GM23338 (cell line): ENCODE measurements at regions not wholly inside any gene's neighbourhood (a gene's known extent, or its start where the extent isn't known, plus 50 kb on each side); places are given as distances from the start of the nearest gene placed in this dataset.

Experiments
- ATAC-seq: fragments of 200-7000 bp; cut with Tn5 transposase; 3 replicates; pipeline ENCODE4 v1.9.1; 2020
- DNase-seq: peaks from one replicate; pipeline ENCODE4 v3.0.0-alpha.2; 2015; ENCODE audit warnings: low spot score
- H2AFZ ChIP-seq: fragments of 200-600 bp; sonication (generic); 2 replicates; pipeline ENCODE4 v1.8.0; 2016; ENCODE audit warnings: antibody characterized with exemption, mild to moderate bottlenecking, moderate library complexity
- H3F3A ChIP-seq: fragments of 200-600 bp; sonication (generic); replicated peaks from 2 replicates; pipeline ENCODE4 v1.8.0; 2017; ENCODE audit warnings: antibody characterized with exemption, mixed run types, low read depth
- H3K27ac ChIP-seq: fragments of 200-600 bp; sonication (generic); 2 replicates; pipeline ENCODE4 v1.6.1; 2016; ENCODE audit warnings: low read depth
- H3K27me3 ChIP-seq: fragments of 200-600 bp; sonication (generic); 2 replicates; pipeline ENCODE4 v1.8.0; 2016; ENCODE audit warnings: mild to moderate bottlenecking, mixed run types, moderate library complexity; ENCODE audit not compliant: insufficient read depth
- H3K36me3 ChIP-seq: fragments of 200-600 bp; sonication (generic); 2 replicates; pipeline ENCODE4 v1.8.0; 2016; ENCODE audit warnings: mild to moderate bottlenecking; ENCODE audit not compliant: insufficient read depth
- H3K4me1 ChIP-seq: fragments of 200-600 bp; sonication (generic); 2 replicates; pipeline ENCODE4 v1.8.0; 2016; ENCODE audit warnings: mild to moderate bottlenecking, moderate library complexity; ENCODE audit not compliant: insufficient read depth
- H3K4me2 ChIP-seq: fragments of 200-600 bp; sonication (generic); 2 replicates; pipeline ENCODE4 v1.7.1; 2017; ENCODE audit warnings: mixed run types
- H3K4me3 ChIP-seq: fragments of 200-600 bp; sonication (generic); 2 replicates; pipeline ENCODE4 v1.6.1; 2016; ENCODE audit warnings: mixed run types
- H3K79me2 ChIP-seq: fragments of 200-600 bp; sonication (generic); replicated peaks from 2 replicates; pipeline ENCODE4 v1.8.0; 2017; ENCODE audit warnings: mild to moderate bottlenecking; ENCODE audit not compliant: insufficient read depth
- H3K9me2 ChIP-seq: fragments of 200-600 bp; sonication (generic); 2 replicates; pipeline ENCODE4 v1.8.0; 2017; ENCODE audit not compliant: insufficient read depth
- H4K20me1 ChIP-seq: fragments of 200-600 bp; sonication (generic); replicated peaks from 2 replicates; pipeline ENCODE4 v1.8.0; 2017; ENCODE audit warnings: mild to moderate bottlenecking; ENCODE audit not compliant: insufficient read depth
- H3K27ac Mint-ChIP-seq: 2 replicates; pipeline ENCODE4 v1.8.0; 2020; ENCODE audit warnings: inconsistent platforms, mild to moderate bottlenecking, moderate library complexity, mixed read lengths
- H3K27me3 Mint-ChIP-seq: 3 replicates; pipeline ENCODE4 v1.8.0; 2022; ENCODE audit warnings: low read depth, mild to moderate bottlenecking, moderate library complexity, mixed read lengths, inconsistent platforms; ENCODE audit not compliant: insufficient read depth, poor library complexity
- H3K36me3 Mint-ChIP-seq: 3 replicates; pipeline ENCODE4 v1.8.0; 2021; ENCODE audit warnings: low read depth, mild to moderate bottlenecking, inconsistent platforms, moderate library complexity, mixed read lengths
- H3K4me1 Mint-ChIP-seq: 3 replicates; pipeline ENCODE4 v1.8.0; 2020; ENCODE audit warnings: mild to moderate bottlenecking, inconsistent platforms, mixed read lengths
- H3K4me3 Mint-ChIP-seq: 3 replicates; pipeline ENCODE4 v1.8.0; 2021; ENCODE audit warnings: moderate library complexity, mild to moderate bottlenecking, inconsistent platforms, mixed read lengths
- H3K9me3 Mint-ChIP-seq: 3 replicates; pipeline ENCODE4 v1.8.0; 2020; ENCODE audit warnings: moderate library complexity, mild to moderate bottlenecking, inconsistent platforms, mixed read lengths
- CREB1 ChIP-seq: fragments of 250-450 bp; sonication (Bioruptor Pico); IDR thresholded peaks from 2 replicates; pipeline ENCODE4 v1.5.0; 2020; ENCODE audit warnings: low read depth, mild to moderate bottlenecking, moderate library complexity
- ETS1 ChIP-seq: IDR thresholded peaks from 2 replicates; pipeline ENCODE4 v1.6.1; 2016; ENCODE audit warnings: antibody characterized with exemption
- EZH2 ChIP-seq: fragments of 200-600 bp; sonication (generic); IDR thresholded peaks from one replicate; pipeline ENCODE4 v1.8.0; 2017; ENCODE audit warnings: antibody characterized with exemption, mild to moderate bottlenecking, low read depth; ENCODE audit not compliant: unreplicated experiment
- EZH2phosphoT487 ChIP-seq: fragments of 200-600 bp; sonication (generic); IDR thresholded peaks from one replicate; pipeline ENCODE4 v1.8.1; 2018; ENCODE audit warnings: antibody characterized with exemption; ENCODE audit not compliant: unreplicated experiment
- JUNB ChIP-seq: IDR thresholded peaks from one replicate; pipeline ENCODE4 v1.6.1; 2016; ENCODE audit warnings: antibody characterized with exemption; ENCODE audit not compliant: unreplicated experiment
- NANOG ChIP-seq: IDR thresholded peaks from 2 replicates; pipeline ENCODE4 v1.6.1; 2016; ENCODE audit warnings: antibody characterized with exemption, borderline replicate concordance
- POLR2AphosphoS5 ChIP-seq: IDR thresholded peaks from 2 replicates; pipeline ENCODE4 v1.6.1; 2016; ENCODE audit warnings: antibody characterized with exemption, low read depth
- REST ChIP-seq: IDR thresholded peaks from one replicate; pipeline ENCODE4 v1.6.1; 2018; ENCODE audit warnings: antibody characterized with exemption; ENCODE audit not compliant: unreplicated experiment
- STAT1 ChIP-seq: IDR thresholded peaks from one replicate; pipeline ENCODE4 v1.6.1; 2016; ENCODE audit warnings: antibody characterized with exemption; ENCODE audit not compliant: unreplicated experiment
- ZNF114 ChIP-seq: fragments of 250-450 bp; sonication (Bioruptor Pico); IDR thresholded peaks from 2 replicates; pipeline ENCODE4 v1.5.0; 2020; ENCODE audit warnings: mild to moderate bottlenecking, moderate library complexity
- ZNF331 ChIP-seq: fragments of 250-450 bp; sonication (Bioruptor Pico); IDR thresholded peaks from 2 replicates; pipeline ENCODE4 v1.5.0; 2020; ENCODE audit warnings: low read depth, mild to moderate bottlenecking, moderate library complexity
- ZNF462 ChIP-seq: fragments of 250-450 bp; sonication (Bioruptor Pico); IDR thresholded peaks from 2 replicates; pipeline ENCODE4 v1.5.0; 2020; ENCODE audit warnings: mild to moderate bottlenecking, moderate library complexity

GRCh38 chr3:6716420-6716819 lies 144.5 kb upstream of the GRM7 start:
- no peaks in the 10 kb centered on the region for H3K79me2 ChIP-seq
- ATAC-seq, result no peak
- H3K4me2 ChIP-seq, result no peak overlapping the region

More at GRCh38 chr3:6716420-6716819, 144.5 kb upstream of the GRM7 start:
- Mint-ChIP-seq H3K4me3 (no peak overlapping the region), H3K9me3 (peaks cover 67% of the 10 kb centered on the region), H3K27ac (no peak overlapping the region), H3K4me1 (no peaks in the 10 kb centered on the region; the same call in 1 of the 3 replicates), H3K36me3 (peaks cover 22% of the 10 kb centered on the region), H3K27me3 (no peaks in the 10 kb centered on the region)
- Histone ChIP-seq H3K4me1 (no peaks in the 10 kb centered on the region), H3K36me3 (0 out of 2 replicates have a peak, but pooled peaks cover 4% of the 10 kb centered on the region), H2AFZ (no peak overlapping the region), H3K4me3 (no peak overlapping the region), H3K27me3 (no peaks in the 10 kb centered on the region), H3F3A (no peaks in the 10 kb centered on the region), H3K27ac (no peak overlapping the region), H3K9me2 (no peaks in the 10 kb centered on the region), H4K20me1 (no peaks in the 10 kb centered on the region)
- TF ChIP-seq ZNF462, result no peak
- TF ChIP-seq ETS1, result no peak
- no peak for TF ChIP-seq REST
- TF ChIP-seq EZH2phosphoT487, result no peak
- no peak for TF ChIP-seq EZH2
- TF ChIP-seq STAT1, result no peak
- no peak for TF ChIP-seq ZNF114
- no peak for TF ChIP-seq CREB1 (CRISPR knock-in tag)
- TF ChIP-seq NANOG, result no peak
- no peak for TF ChIP-seq JUNB
- TF ChIP-seq ZNF331 (CRISPR knock-in tag), result no peak
- TF ChIP-seq POLR2AphosphoS5, result no peak
- no peak for DNase-seq
